ENCODE measurements at regions not wholly inside any gene's neighbourhood (a gene's known extent, or its start where the extent isn't known, plus 50 kb on each side); places are given as distances from the start of the nearest gene placed in this dataset.

DNA sequence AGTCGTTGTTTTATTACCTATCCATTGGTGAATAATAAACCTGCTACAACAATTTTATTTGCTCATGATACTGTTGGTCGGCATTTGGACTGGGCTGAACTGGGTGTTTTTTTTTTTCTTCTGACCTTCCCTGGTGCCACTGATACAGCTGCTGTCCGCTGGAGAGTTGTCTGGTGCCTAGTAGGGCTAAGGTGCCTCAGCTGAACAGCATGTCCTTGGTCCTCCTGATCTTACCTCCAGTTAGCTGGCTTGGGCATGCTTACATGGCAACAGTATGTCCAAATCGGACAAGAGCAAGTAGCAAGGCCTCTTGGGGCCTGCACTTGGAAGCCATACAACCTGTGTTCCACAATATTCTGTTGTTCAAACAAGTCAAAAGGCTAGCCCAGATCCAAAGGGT is 563.4 kb downstream of the BMP2 start:
- no peak for DNase-seq
- Histone ChIP-seq H3K27ac (no peak overlapping the region), H3K4me3 (no peak overlapping the region), H3K9me3 (no peaks in the 10 kb centered on the region), H3K4me1 (no peaks in the 10 kb centered on the region), H3K36me3 (ENCODE audit: low read depth, missing control alignments) (no peaks in the 10 kb centered on the region), H3K27me3 (no peaks in the 10 kb centered on the region)
- intact Hi-C loops (cut with DNase I; ENCODE audit: low total_unique reads): no loop called here
- TF ChIP-seq, protein P1, sequence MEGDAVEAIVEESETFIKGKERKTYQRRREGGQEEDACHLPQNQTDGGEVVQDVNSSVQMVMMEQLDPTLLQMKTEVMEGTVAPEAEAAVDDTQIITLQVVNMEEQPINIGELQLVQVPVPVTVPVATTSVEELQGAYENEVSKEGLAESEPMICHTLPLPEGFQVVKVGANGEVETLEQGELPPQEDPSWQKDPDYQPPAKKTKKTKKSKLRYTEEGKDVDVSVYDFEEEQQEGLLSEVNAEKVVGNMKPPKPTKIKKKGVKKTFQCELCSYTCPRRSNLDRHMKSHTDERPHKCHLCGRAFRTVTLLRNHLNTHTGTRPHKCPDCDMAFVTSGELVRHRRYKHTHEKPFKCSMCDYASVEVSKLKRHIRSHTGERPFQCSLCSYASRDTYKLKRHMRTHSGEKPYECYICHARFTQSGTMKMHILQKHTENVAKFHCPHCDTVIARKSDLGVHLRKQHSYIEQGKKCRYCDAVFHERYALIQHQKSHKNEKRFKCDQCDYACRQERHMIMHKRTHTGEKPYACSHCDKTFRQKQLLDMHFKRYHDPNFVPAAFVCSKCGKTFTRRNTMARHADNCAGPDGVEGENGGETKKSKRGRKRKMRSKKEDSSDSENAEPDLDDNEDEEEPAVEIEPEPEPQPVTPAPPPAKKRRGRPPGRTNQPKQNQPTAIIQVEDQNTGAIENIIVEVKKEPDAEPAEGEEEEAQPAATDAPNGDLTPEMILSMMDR (IDR thresholded peaks at IDR 0.05): no peak
- TF ChIP-seq POLR2A (IDR thresholded peaks at IDR 0.05): no peak
- 54 to 63% methylated on average over 4 of the region's 4 CpGs for WGBS, 2 donors

DNA sequence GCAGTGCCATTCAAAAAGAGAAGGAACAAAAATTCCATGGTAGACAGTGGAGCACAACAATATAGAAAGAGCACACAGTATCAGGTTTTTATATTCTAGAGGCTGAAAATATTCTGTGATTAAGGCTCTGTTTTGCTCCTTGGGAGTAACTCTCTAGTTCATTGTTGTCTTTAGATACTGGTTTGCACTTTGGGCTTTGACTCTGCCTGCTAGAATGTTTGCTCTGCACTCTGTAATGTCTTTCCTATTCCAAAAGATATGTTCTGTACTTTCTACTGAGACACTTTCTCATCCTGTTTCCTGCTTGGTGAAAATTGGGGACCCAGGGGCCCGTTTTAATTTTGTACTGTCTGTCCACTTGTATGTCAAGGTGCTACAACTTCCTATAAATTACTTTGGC is 564.7 kb downstream of the BMP2 start:
- Histone ChIP-seq H3K27ac (no peak overlapping the region), H3K36me3 (ENCODE audit: low read depth, missing control alignments) (no peaks in the 10 kb centered on the region), H3K4me1 (no peaks in the 10 kb centered on the region), H3K27me3 (no peaks in the 10 kb centered on the region), H3K9me3 (no peaks in the 10 kb centered on the region), H3K4me3 (no peak overlapping the region)
- intact Hi-C loops (cut with DNase I; ENCODE audit: low total_unique reads): no loop called here
- WGBS, 2 donors: 59 to 71% methylated on average over 1 of the region's 1 CpG
- TF ChIP-seq, protein P1 (IDR thresholded peaks at IDR 0.05): no peak
- no peak for DNase-seq

DNA sequence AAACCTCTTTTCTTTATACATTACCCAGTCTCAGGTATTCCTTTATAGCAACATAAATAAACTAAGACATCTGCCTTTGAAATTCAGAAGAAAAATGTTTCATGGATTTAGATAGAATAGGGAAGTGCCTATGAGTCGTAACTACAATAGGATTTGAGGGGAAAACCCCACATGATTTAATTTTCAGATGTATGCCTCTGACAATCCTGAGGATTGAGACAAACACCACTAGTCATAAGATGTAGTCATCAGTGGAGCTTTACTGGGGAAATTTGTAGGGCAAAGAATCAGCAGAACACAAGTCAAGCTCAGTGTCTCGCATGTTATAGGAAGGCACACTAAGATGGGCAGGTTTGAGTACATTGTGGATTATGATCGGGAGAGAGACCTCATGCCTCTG is 566.4 kb downstream of the BMP2 start:
- H3K4me1 ChIP-seq: no peaks in the 10 kb centered on the region
- no peaks in the 10 kb centered on the region for H3K9me3 ChIP-seq
- WGBS, 2 donors: 96 to 98% methylated on average over 3 of the region's 3 CpGs
- TF ChIP-seq, protein P1 (IDR thresholded peaks at IDR 0.05): no peak
- no peak for TF ChIP-seq POLR2A (IDR thresholded peaks at IDR 0.05)
- H3K36me3 ChIP-seq (ENCODE audit: low read depth, missing control alignments): no peaks in the 10 kb centered on the region
- H3K27ac ChIP-seq: no peak overlapping the region
- no peak for DNase-seq
- no peak overlapping the region for H3K4me3 ChIP-seq
- intact Hi-C loops (cut with DNase I; ENCODE audit: low total_unique reads): no loop called here
- no peaks in the 10 kb centered on the region for H3K27me3 ChIP-seq

DNA sequence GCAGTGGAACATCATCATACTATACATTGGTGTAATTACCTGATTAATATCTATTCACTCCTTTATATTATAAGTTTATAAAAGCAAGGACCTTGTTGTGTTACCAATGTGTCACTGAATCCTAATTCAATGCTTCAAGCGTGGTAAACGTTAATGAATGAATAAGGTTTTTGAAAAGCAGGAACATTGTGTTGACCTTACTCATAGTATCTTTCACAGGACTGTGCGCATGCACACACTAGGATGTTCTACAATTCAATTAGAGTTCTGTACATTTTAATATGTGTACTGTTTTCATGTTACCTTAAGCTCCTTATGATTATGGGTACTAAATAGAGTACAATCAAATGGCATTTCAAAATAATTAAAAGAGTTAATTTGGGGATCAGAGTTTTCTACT is 578.5 kb downstream of the BMP2 start:
- no peak for DNase-seq
- Histone ChIP-seq H3K9me3 (no peaks in the 10 kb centered on the region), H3K36me3 (ENCODE audit: low read depth, missing control alignments) (no peaks in the 10 kb centered on the region), H3K27ac (no peak overlapping the region), H3K4me1 (no peaks in the 10 kb centered on the region), H3K4me3 (no peak overlapping the region), H3K27me3 (no peaks in the 10 kb centered on the region)
- intact Hi-C loops (cut with DNase I; ENCODE audit: low total_unique reads): no loop called here
- TF ChIP-seq POLR2A (IDR thresholded peaks at IDR 0.05): no peak
- TF ChIP-seq, protein P1 (IDR thresholded peaks at IDR 0.05): no peak
- 94 to 95% methylated on average over 3 of the region's 3 CpGs for WGBS, 2 donors

DNA sequence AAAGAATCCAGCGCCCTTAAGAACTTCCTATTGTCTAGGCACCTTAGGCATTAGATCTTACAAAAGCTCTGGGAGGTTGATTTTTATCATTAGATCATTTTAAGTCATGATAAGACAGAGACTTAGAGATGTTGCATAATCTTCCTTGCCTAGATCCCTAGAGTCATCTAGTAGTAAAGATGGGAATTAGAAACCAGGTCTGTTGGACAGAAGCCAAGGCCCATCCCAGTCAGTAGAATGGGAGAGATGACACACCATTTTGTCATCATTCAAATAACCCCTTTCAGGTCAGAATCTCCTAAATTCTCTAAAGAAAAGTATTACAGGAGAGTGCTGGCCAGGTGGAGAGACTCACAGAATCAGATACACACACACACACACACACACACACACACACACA is 579.1 kb downstream of the BMP2 start:
- H3K36me3 ChIP-seq (ENCODE audit: low read depth, missing control alignments): no peaks in the 10 kb centered on the region
- TF ChIP-seq, protein P1 (IDR thresholded peaks at IDR 0.05): no peak
- no peak for TF ChIP-seq POLR2A (IDR thresholded peaks at IDR 0.05)
- H3K4me1 ChIP-seq: no peaks in the 10 kb centered on the region
- H3K9me3 ChIP-seq: no peaks in the 10 kb centered on the region
- WGBS, 2 donors: 83 to 94% methylated on average over 1 of the region's 1 CpG
- no peak for DNase-seq
- intact Hi-C loops (cut with DNase I; ENCODE audit: low total_unique reads): no loop called here
- H3K27ac ChIP-seq: no peak overlapping the region
- H3K4me3 ChIP-seq: no peak overlapping the region
- H3K27me3 ChIP-seq: no peaks in the 10 kb centered on the region
